Suprapubic skin (tissue), 4 donors: ENCODE measurements at regions not wholly inside any gene's neighbourhood (a gene's known extent, or its start where the extent isn't known, plus 50 kb on each side); places are given as distances from the start of the nearest gene placed in this dataset.

ENCODE experiments used
- DNase-seq, 2 donors: peaks; one replicate each; pipeline ENCODE4 v3.0.0-alpha.2; 2019; ENCODE audit warnings: low spot score in 2 of 2
- H3K27ac ChIP-seq: fragments of 200-600 bp; sonication (generic); one replicate; pipeline ENCODE4 v1.5.1; 2019
- H3K27me3 ChIP-seq: fragments of 200-600 bp; sonication (generic); one replicate; pipeline ENCODE4 v1.5.1; 2019
- H3K36me3 ChIP-seq: fragments of 200-600 bp; sonication (generic); one replicate; pipeline ENCODE4 v1.5.1; 2019
- H3K4me1 ChIP-seq: fragments of 200-600 bp; sonication (generic); one replicate; pipeline ENCODE4 v1.5.1; 2019
- H3K4me3 ChIP-seq: fragments of 200-600 bp; sonication (generic); one replicate; pipeline ENCODE4 v1.5.1; 2019; ENCODE audit warnings: mild to moderate bottlenecking
- H3K9me3 ChIP-seq: fragments of 200-600 bp; sonication (generic); one replicate; pipeline ENCODE4 v1.5.1; 2019
- CTCF ChIP-seq, 2 donors: fragments of 200-600 bp in 1 of 2; fragments of 450-650 bp in 1 of 2; sonication (generic) in 1 of 2; IDR thresholded peaks; one replicate each; pipeline ENCODE4 v1.5.1; 2016 to 2019; ENCODE audit warnings: antibody characterized with exemption in 2 of 2, mild to moderate bottlenecking in 1 of 2, moderate library complexity in 1 of 2
- EP300 ChIP-seq: sonication (generic); formaldehyde crosslinking; IDR thresholded peaks from one replicate; pipeline ENCODE4 v1.6.1; 2017; ENCODE audit warnings: antibody characterized with exemption
- POLR2A ChIP-seq, 2 donors: fragments of 450-650 bp; IDR thresholded peaks; one replicate each; pipeline ENCODE4 v1.6.1; 2017; ENCODE audit warnings: antibody characterized with exemption in 2 of 2, mild to moderate bottlenecking in 2 of 2, moderate library complexity in 2 of 2
- WGBS: methylation state at CpG from one replicate; pipeline ENCODE4 v1.1.5; 2018; 5-methylcytosine and 5-hydroxymethylcytosine counted together

GRCh38 chrX:51837921-51838320 is 55.5 kb upstream of the MAGED1 start:
- H3K27me3 ChIP-seq: no peaks in the 10 kb centered on the region
- no peaks in the 10 kb centered on the region for H3K9me3 ChIP-seq
- H3K27ac ChIP-seq: no peak overlapping the region
- H3K4me1 ChIP-seq: no peaks in the 10 kb centered on the region
- peak; percentile 65 to 77 for DNase-seq
- TF ChIP-seq POLR2A (IDR thresholded peaks at IDR 0.05) (no peak), EP300 (no peak), CTCF (IDR thresholded peaks at IDR 0.05) (no peak)
- 57% methylated on average over 3 of the region's 3 CpGs for WGBS
- H3K4me3 ChIP-seq: no peak overlapping the region
- H3K36me3 ChIP-seq: no peaks in the 10 kb centered on the region
